NCI-H774 (cell line): ENCODE measurements at regions not wholly inside any gene's neighbourhood (a gene's known extent, or its start where the extent isn't known, plus 50 kb on each side); places are given as distances from the start of the nearest gene placed in this dataset.

ENCODE experiments used
- DNase-seq: peaks from one replicate; lab custom pipeline; 2025; lab: John Stamatoyannopoulos, UW

GRCh38 chr3:87175732-87176131 is 51.4 kb upstream of the CHMP2B start:
- no peak for DNase-seq

DNA sequence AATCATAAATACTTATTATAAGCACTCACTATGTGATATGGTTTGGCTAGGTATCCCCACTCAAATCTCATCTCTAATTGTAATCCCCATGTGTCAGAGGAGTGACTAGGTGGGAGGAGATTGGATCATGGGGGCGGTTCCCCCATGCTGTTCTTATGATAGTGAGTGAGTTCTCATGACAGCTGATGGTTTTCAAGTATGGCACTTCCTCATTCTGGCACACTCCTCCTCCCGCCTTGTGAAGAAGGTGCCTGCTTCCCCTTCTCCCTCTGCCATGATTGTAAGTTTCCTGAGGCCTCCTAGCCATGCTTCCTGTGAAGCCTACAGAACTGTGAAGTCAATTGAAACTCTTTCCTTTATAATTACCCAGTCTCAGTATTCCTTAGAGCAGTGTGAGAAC is 53.3 kb upstream of the CHMP2B start:
- no peak for DNase-seq

- DNase-seq = no peak
Observed at GRCh38 chr3:87173071-87173470, 54.0 kb upstream of the CHMP2B start.

DNA sequence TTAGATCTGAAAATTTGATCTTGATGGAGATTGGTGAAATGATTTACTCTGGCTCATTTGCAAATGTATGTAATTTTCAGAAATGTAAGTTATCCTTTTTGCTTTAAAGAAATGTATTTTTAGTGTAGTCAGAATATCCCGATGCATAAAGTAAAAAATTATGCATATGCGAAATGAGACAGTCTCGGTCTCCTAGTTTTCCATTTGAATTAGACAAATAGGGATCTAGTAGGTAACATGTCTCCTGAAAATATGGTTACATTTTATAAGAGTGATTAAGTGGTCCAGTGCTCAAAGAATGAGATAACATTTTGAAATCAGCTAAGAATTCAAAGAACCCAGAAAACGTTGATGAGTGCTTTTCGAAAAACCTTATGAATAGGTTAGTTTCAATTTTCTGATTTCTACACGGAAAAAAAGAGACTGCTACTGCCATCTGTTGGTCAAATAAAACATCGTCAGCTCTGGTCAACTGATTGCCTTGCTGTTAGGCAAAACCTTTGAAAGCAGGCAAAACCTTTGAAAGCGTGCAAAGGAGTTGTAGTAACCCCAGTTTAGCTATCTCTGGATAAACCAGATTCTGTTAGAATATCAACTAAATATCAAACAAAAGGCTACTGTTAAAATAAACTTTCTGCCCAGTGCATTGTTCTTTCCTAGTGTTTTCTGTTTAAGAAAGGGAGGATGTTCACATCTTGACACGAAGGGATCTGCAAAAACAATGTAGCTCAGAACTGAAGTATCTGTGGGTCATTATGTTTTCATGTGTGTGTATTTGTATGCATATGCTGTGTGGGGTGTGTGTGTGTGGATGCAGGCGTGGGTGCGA is 59.3 kb upstream of the CHMP2B start:
- DNase-seq = peak; percentile 26

GRCh38 chr3:87164245-87164644 is 62.9 kb upstream of the CHMP2B start:
- DNase-seq = no peak

GRCh38 chr3:87161851-87162250 is 65.3 kb upstream of the CHMP2B start:
- no peak for DNase-seq

DNA sequence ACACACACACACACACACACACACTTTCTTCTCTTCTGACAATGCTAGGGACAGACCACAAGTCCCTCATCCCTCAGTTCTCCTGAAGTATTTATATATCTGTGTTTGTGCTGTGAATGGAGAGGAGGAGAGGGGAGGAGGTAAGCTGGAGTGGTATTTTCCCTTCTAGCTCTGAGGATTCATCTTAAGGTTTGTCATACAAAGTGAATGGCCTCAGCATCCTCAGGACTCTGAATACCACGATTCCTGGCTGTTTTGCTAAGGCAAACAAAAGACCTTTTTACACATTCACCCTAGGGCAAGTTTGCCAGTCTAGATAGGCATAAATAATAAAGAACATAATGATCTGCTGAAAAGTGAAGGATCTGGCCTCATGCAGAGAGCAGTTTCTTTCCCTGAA is 65.7 kb upstream of the CHMP2B start:
- no peak for DNase-seq

- no peak for DNase-seq
Observed at GRCh38 chr3:87161013-87161412, 66.1 kb upstream of the CHMP2B start.

DNA sequence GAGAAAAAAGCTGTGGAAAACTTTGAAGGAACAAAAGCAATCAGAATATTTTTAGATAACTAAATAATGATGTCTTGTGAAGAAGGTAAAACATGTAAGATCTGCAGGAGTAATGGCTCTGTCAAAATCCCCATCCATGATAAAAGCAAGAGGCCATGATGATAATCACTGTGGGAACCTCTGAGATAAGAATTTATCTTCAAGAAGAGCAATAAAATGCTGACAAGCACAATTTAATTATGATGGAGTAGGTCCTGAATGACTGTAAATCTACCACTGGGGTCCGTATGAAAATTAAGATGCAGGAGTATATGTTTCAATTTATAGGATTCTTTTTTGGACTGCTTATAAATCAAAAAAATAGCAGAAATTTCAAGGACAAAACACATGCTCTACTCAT is 68.3 kb upstream of the CHMP2B start:
- no peak for DNase-seq

DNA sequence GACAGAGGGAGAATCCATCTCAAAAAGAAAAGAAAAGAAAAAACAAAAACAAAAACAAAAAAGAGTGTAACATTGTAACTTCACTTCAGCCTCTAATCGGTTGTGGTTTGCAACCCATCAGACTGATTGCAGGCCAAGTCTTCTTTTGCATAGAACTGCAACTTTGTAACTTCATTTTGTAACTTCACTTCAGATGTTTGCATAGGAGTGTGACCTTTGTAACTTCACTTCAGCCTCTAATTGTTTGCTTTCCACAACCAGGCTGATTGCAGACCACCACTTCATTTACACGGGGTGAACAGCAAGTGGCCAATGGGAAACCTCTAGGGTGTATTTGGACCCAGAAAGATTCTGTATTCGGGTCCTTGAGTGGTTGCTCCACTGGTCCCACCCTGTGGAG is 79.1 kb upstream of the CHMP2B start:
- DNase-seq = no peak

DNA sequence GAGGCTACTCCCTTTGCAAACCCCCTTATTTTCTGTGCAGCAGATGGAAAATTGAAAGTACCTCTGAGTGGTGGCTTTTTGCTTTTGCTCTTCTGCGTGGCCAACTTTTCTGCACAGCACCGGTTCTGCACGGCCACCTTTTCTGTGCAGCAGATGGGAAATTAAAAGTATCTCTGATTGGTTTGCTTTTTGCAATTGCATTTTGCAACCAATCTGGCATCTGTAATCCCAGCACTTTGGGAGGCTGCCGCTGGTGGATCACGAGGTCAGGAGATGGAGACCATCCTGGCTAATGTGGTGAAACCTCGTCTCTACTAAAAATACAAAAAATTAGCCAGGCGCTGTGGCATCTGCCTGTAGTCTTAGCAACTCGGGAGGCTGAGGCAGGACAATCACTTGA is 79.5 kb upstream of the CHMP2B start:
- DNase-seq = no peak

DNA sequence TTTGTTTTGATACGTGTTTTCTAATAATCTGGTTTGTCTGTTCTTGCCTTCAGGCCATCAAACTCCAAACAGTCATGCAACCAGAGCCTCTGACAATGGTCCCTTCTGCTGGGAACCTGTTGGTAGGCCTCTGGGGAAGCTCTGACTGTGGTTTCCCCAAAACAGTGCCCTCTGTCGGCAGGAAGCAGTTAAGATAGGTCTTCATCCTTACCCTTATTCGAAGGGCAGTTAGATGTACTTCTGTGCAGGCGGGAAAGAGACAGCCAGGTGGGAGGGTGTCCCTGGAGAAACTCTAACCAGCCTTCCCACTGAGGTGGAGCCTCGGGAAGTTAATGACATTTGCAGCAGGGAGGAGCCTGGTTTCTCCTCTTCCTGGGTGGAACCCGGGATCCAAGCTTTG is 81.6 kb upstream of the CHMP2B start:
- no peak for DNase-seq

DNA sequence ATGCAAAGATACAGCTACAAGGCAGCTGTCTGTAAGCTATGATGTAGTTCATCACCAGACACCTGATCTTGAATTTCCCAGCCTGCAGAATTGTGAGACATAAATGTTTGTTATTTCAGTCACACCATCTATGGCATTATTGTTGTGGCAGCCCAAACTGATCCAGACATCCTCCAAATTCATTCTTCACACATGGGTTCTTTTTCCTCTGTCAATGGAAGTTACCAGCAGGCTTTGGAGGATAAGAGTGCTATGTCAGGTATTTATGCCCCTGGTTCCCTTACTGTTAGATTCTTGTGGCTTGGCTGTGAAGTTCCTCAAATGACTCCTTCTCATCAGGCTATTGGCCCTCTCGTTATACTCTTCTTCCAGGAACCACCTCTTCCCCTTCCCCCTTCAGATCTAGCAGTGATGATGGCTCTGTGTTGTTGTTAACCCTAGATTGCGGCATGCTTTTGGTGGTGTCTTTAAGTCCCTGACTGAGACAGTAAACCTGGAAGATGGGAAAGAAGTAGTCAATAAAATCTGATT is 91.0 kb upstream of the CHMP2B start:
- no peak for DNase-seq

DNA sequence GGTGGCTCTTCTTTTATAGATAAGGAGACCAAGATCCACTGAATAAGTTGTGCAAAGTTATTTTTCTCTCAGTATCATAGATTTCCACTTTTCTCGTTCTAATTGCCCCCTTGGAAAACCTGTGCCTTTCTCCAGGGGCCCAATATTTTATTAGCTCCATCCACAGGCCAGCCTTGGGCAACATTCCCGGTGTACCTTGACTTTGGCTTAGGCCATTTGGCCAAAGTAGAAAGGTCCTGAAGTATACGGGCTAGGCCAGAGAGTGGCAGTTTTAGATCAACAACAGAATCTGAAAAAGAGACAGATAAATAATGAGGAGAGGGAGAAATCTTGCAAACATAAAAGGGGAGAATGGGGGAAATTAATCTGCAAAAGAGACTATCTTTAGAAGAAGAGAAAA is 91.7 kb upstream of the CHMP2B start:
- no peak for DNase-seq

DNA sequence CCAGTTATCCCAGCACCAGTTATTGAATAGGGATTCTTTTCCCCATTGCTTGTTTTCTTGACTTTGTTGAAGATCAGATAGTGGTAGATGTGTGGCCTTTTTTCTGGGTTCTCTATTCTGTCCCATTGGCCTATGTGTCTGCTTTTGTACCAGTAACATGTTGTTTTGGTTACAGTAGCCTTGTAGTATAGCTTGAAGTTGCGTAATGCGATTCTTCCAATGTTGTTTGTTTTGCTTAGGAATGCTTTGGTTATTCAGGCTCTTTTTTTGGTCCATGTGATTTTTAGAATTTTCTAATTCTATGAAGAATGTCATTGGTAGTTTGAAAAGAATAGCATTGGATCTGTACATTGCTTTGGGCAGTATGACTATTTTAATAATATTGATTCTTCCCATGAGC is 94.3 kb upstream of the CHMP2B start:
- DNase-seq = no peak

GRCh38 chr3:87128006-87128405 is 99.1 kb upstream of the CHMP2B start:
- DNase-seq = no peak

DNA sequence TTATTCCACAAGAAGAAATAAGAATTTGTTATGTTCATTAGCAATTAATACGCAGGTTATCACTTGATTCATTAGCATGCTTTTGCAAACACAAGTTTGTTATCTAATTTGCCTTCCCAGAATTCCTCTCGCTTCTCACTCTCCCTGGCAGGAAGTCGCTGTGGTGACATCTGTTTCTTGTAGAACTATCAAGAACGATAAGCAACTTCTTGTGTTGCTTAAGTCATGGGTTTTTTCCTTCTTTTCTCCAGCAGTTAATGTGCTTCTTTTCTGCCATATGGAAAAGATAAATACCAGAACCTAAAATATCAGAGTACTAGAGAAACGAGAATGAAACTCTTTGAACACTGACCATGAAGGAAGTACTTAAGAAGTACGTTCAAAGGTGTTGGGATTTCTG is 99.8 kb upstream of the CHMP2B start:
- DNase-seq = no peak

GRCh38 chr3:87126321-87126720 is 100.8 kb upstream of the CHMP2B start:
- no peak for DNase-seq

DNA sequence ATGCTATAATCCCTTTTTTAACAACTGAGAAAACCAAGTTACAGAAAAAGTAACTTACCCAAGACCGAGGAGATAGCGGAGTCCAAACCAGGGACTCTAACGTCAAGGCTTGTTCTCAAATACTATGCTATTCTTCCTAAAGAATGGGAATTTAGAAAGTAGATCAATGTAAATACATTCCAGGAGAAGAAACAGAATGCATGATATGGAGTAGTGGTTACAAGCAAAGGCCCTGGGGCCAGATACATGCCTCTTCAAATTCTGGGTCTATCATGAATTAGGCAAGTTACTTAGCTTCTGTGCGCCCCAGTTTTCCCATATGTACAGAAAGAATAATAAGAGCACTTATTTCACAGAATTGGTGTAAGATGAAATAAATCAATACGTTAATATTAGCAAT is 102.0 kb upstream of the CHMP2B start:
- no peak for DNase-seq

GRCh38 chr3:87122766-87123165 is 104.3 kb upstream of the CHMP2B start:
- DNase-seq = no peak

- no peak for DNase-seq
Observed at GRCh38 chr3:87121856-87122255, 105.3 kb upstream of the CHMP2B start.

GRCh38 chr3:87120881-87121280 is 106.2 kb upstream of the CHMP2B start:
- peak; percentile 11 for DNase-seq

DNA sequence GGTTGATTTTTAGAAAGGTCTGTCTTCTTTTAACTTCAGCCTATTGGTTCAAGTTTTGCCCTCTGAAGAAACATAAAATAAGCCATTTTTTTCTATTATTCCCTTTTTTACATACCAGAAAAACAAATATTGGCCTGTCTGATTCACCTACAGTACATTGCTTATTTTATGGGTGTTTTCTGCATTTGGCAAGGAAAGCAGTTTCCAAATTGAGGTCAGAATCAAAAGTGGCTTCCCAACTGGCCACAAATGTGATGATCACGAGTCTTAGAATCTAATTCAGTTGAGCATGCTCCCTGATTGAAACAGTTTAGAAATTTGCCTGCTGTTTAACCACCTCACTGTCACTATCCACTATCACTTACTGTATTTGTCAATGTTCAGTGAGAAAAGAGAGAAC is 106.9 kb upstream of the CHMP2B start:
- no peak for DNase-seq

DNA sequence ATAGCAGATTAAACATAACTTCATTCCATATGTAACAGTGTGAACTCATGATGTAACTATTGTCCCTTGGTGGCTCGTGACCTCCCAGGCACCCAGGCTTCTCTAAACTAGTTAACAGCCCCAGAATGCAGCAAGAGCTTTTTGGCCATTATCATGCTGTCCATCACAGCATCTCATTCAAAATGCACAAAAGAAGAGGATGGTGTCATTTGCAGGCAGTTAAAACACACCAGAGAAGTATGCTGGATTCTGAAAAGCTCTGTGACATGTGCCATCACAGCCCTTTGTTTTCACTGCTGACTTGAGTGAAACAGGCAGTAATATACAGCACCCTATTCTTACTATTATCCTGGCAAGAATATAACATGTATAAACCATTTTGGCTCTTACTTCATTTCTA is 117.6 kb upstream of the CHMP2B start:
- DNase-seq = no peak
